ENCODE measurements at regions not wholly inside any gene's neighbourhood (a gene's known extent, or its start where the extent isn't known, plus 50 kb on each side); places are given as distances from the start of the nearest gene placed in this dataset.
"Not testable (repeated sequence)": the region's sequence is repeated elsewhere in the genome, so short reads cannot be mapped to it uniquely, and the experiment has no call there.

GRCh38 chr6:93081901-93082300 is 337.5 kb downstream of the EPHA7 start:
- no peak for DNase-seq

- no peak for DNase-seq
Measured at GRCh38 chr6:93079061-93079460, 340.3 kb downstream of the EPHA7 start.

- DNase-seq, result no peak
Measured at GRCh38 chr6:93073811-93074210, 345.5 kb downstream of the EPHA7 start.

GRCh38 chr6:93069856-93070255 is 349.5 kb downstream of the EPHA7 start:
- no peak for DNase-seq

- no peak for DNase-seq
Measured at GRCh38 chr6:93059911-93060310, 359.4 kb downstream of the EPHA7 start.

GRCh38 chr6:93057584-93057983 is 361.8 kb downstream of the EPHA7 start:
- DNase-seq, result no peak

- DNase-seq, result no peak
Measured at GRCh38 chr6:93048381-93048780, 371.0 kb downstream of the EPHA7 start.

GRCh38 chr6:93047033-93047432 is 372.3 kb downstream of the EPHA7 start:
- DNase-seq, result no peak

GRCh38 chr6:93045156-93045555 is 374.2 kb downstream of the EPHA7 start:
- no peak for DNase-seq

- peak; percentile 68 for DNase-seq
Measured at GRCh38 chr6:93040375-93040774, 379.0 kb downstream of the EPHA7 start.

- DNase-seq, result peak; percentile 4
Measured at GRCh38 chr6:93036835-93037234, 382.5 kb downstream of the EPHA7 start.

GRCh38 chr6:93035756-93036155 is 383.6 kb downstream of the EPHA7 start:
- no peak for DNase-seq

- DNase-seq, result no peak
Measured at GRCh38 chr6:93021235-93021915, 398.0 kb downstream of the EPHA7 start.

GRCh38 chr6:93017626-93018025 is 401.7 kb downstream of the EPHA7 start:
- no peak for DNase-seq

GRCh38 chr6:93017213-93017612 is 402.1 kb downstream of the EPHA7 start:
- DNase-seq, result no peak

GRCh38 chr6:93013054-93013453 is 406.3 kb downstream of the EPHA7 start:
- DNase-seq, result no peak

- DNase-seq, result no peak
Measured at GRCh38 chr6:93008375-93008774, 411.0 kb downstream of the EPHA7 start.

GRCh38 chr6:92989656-92990055 is 429.7 kb downstream of the EPHA7 start:
- peak; percentile 2 for DNase-seq

- no peak for DNase-seq
Measured at GRCh38 chr6:92979281-92979680, 440.1 kb downstream of the EPHA7 start.

GRCh38 chr6:92977018-92977417 is 442.3 kb downstream of the EPHA7 start:
- no peak for DNase-seq

GRCh38 chr6:92967362-92967761 is 452.0 kb downstream of the EPHA7 start:
- DNase-seq, result no peak

GRCh38 chr6:92962846-92963245 is 456.5 kb downstream of the EPHA7 start:
- no peak for DNase-seq

- not testable (repeated sequence) for DNase-seq
Measured at GRCh38 chr6:92952111-92952510, 467.2 kb downstream of the EPHA7 start.

GRCh38 chr6:92945799-92946198 is 473.6 kb downstream of the EPHA7 start:
- DNase-seq, result no peak

GRCh38 chr6:92944132-92944531 is 475.2 kb downstream of the EPHA7 start:
- DNase-seq, result no peak

Data from fibroblast of skin of back (primary cell).